ENCODE measurements at regions not wholly inside any gene's neighbourhood (a gene's known extent, or its start where the extent isn't known, plus 50 kb on each side); places are given as distances from the start of the nearest gene placed in this dataset.
"Not testable (repeated sequence)": the region's sequence is repeated elsewhere in the genome, so short reads cannot be mapped to it uniquely, and the experiment has no call there.

GRCh38 chr6:163744256-163744925, 329.9 kb downstream of the QKI start:
- no peak for DNase-seq

- DNase-seq = no peak
These were observed 329.3 kb downstream of the QKI start for GRCh38 chr6:163743796-163744195.

- DNase-seq = no peak
These were observed 327.3 kb downstream of the QKI start for GRCh38 chr6:163741743-163742363.

GRCh38 chr6:163741342-163741741, 326.8 kb downstream of the QKI start:
- DNase-seq = peak; percentile 24

GRCh38 chr6:163739966-163740365, 325.4 kb downstream of the QKI start:
- no peak for DNase-seq

- no peak for DNase-seq
These were observed 324.8 kb downstream of the QKI start for GRCh38 chr6:163739408-163739725.

- DNase-seq = no peak
These were observed 324.3 kb downstream of the QKI start for GRCh38 chr6:163738725-163739407.

- no peak for DNase-seq
These were observed 323.8 kb downstream of the QKI start for GRCh38 chr6:163738304-163738703.

- DNase-seq = no peak
These were observed 320.6 kb downstream of the QKI start for GRCh38 chr6:163735076-163735475.

- DNase-seq = no peak
These were observed 318.5 kb downstream of the QKI start for GRCh38 chr6:163733061-163733460.

GRCh38 chr6:163732479-163732878, 318.0 kb downstream of the QKI start:
- no peak for DNase-seq

GRCh38 chr6:163732014-163732351, 317.5 kb downstream of the QKI start:
- DNase-seq = not testable (repeated sequence)

GRCh38 chr6:163731215-163732013, 316.9 kb downstream of the QKI start:
- DNase-seq = peak; percentile 92

- DNase-seq = no peak
These were observed 316.0 kb downstream of the QKI start for GRCh38 chr6:163730246-163731210.

- DNase-seq = peak; percentile 20
These were observed 314.8 kb downstream of the QKI start for GRCh38 chr6:163729127-163729872.

GRCh38 chr6:163728442-163729126, 314.1 kb downstream of the QKI start:
- no peak for DNase-seq

- no peak for DNase-seq
These were observed 311.6 kb downstream of the QKI start for GRCh38 chr6:163726037-163726695.

- DNase-seq = no peak
These were observed 310.8 kb downstream of the QKI start for GRCh38 chr6:163725008-163725941.

- DNase-seq = no peak
These were observed 309.7 kb downstream of the QKI start for GRCh38 chr6:163724196-163724595.

Data from hematopoietic multipotent progenitor cell treated with erythropoietin and hydrocortisone succinate and interleukin-3 and kit ligand, for 8 days (in vitro differentiated cells).